ENCODE measurements at regions not wholly inside any gene's neighbourhood (a gene's known extent, or its start where the extent isn't known, plus 50 kb on each side); places are given as distances from the start of the nearest gene placed in this dataset.

DNA sequence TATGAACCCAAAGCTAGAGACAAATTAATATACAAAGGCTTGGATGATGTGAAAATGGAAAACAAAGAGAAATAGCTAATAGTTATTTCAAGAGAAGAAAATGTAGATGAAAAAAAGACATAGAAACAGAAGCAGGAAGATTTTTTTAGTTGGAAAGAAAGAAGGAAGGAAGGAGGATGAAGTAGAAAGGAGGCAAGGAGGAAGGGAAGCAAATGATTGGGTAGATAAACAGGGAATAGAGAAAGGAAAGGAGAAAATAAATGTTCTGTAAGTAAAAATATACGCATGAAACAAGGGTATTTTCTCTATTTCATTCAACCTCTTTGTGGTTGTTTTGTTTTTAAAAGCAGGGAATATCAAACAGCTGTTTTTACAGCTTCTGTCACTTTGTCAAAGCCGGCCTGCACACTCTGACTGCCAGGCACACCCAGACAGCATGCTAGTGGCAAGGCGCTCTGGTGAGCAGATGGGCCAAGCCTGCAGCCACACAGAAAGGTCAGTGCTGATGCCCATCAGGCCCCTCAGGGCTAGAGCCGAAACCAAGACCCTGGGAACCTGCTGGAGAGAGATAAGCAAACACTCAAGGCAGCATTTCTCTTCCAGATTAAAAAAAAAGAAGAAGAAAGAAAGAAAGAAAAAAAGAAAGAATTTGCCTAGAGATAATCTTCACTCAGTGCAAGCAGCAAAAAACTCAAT lies 72.9 kb upstream of the CTTNBP2NL start:
- Histone ChIP-seq H2AFZ (replicated peaks; ENCODE audit: low read length, poor library complexity) (no peak overlapping the region), H2BK120ac (ENCODE audit: low read depth, low read length) (no peak overlapping the region), H4K20me1 (ENCODE audit: insufficient read depth, low read length) (no peaks in the 10 kb centered on the region), H3K56ac (ENCODE audit: extremely low read depth, insufficient read depth, low read length) (no peak overlapping the region), H3K23ac (ENCODE audit: low read depth, low read length) (no peak overlapping the region), H3K9me3 (ENCODE audit: control insufficient read depth, insufficient read depth, low read length) (no peaks in the 10 kb centered on the region), H3K36me3 (ENCODE audit: control insufficient read depth, insufficient read depth, low read length) (no peaks in the 10 kb centered on the region), H3K14ac (replicated peaks; ENCODE audit: low read depth, low read length) (no peak overlapping the region), H2AK5ac (ENCODE audit: low read depth, low read length) (no peak overlapping the region), H4K5ac (ENCODE audit: low read depth, low read length) (no peak overlapping the region), H2AK9ac (replicated peaks; ENCODE audit: low read depth, low read length, poor library complexity) (no peak overlapping the region), H3K4me2 (ENCODE audit: low read depth, low read length) (no peak overlapping the region), H2BK15ac (ENCODE audit: low read depth, low read length) (no peak overlapping the region), H2BK20ac (ENCODE audit: low read depth, low read length) (no peak overlapping the region), H2BK5ac (ENCODE audit: low read depth, low read length, poor library complexity, severe bottlenecking) (no peak overlapping the region), H3K27me3 (ENCODE audit: control insufficient read depth, insufficient read depth, low read length) (peaks cover 33% of the 10 kb centered on the region), H3K4me1 (ENCODE audit: control insufficient read depth, insufficient read depth, low read length) (no peaks in the 10 kb centered on the region; the same call in 1 of the 2 replicates), H4K8ac (ENCODE audit: low read depth in 2 of 2, low read length in 2 of 2) (no peak overlapping the region), H3K9ac (ENCODE audit: low read depth, low read length) (no peak overlapping the region), H3K4me3 (ENCODE audit: insufficient read depth, low read depth, low read length) (no peak overlapping the region), H3K4ac (ENCODE audit: low read depth, low read length) (no peak overlapping the region), H4K91ac (ENCODE audit: insufficient read depth, low read depth, low read length) (no peak overlapping the region), H3K27ac (ENCODE audit: insufficient read depth, low read length) (no peak overlapping the region), H3K18ac (ENCODE audit: low read depth, low read length) (no peak overlapping the region), H3K79me1 (ENCODE audit: low read depth in 1 of 2, low read length in 2 of 2) (no peaks in the 10 kb centered on the region), H3K9me1 (ENCODE audit: insufficient read depth, low read length) (no peaks in the 10 kb centered on the region)
- intact Hi-C loops (cut with micrococcal nuclease): no loop called here
- TF ChIP-seq RFX5 (IDR thresholded peaks at IDR 0.05; ENCODE audit: low read depth, low read length) (no peak), RAD21 (IDR thresholded peaks at IDR 0.05; ENCODE audit: low read length) (no peak), FOS (IDR thresholded peaks at IDR 0.05; ENCODE audit: low read depth, low read length) (no peak), CHD1 (IDR thresholded peaks at IDR 0.05; ENCODE audit: low read depth, low read length) (no peak), NFE2L2 (IDR thresholded peaks at IDR 0.05; ENCODE audit: low read depth, low read length) (no peak)
- WGBS, 2 experiments (ENCODE audit: extremely low coverage in 2 of 2, insufficient read length in 1 of 2): no CpG with 5 or more reads among the region's 4 CpGs
- DNase-seq (no peak), ATAC-seq (ENCODE audit: low read depth) (no peak)
- dilution Hi-C loops (cut with HindIII; ENCODE audit: low sequenced_read_pairs, unreplicated experiment): no loop called here
- ChIA-PET POLR2A (ENCODE audit: unreplicated experiment) (no interaction called here), CTCF (no interaction called here)
- no TSS peak for BruUV-seq (replicated peaks)
- in situ Hi-C loops (cut with MboI; ENCODE audit: low sequenced_read_pairs): no loop called here
